ENCODE measurements at regions not wholly inside any gene's neighbourhood (a gene's known extent, or its start where the extent isn't known, plus 50 kb on each side); places are given as distances from the start of the nearest gene placed in this dataset.

DNA sequence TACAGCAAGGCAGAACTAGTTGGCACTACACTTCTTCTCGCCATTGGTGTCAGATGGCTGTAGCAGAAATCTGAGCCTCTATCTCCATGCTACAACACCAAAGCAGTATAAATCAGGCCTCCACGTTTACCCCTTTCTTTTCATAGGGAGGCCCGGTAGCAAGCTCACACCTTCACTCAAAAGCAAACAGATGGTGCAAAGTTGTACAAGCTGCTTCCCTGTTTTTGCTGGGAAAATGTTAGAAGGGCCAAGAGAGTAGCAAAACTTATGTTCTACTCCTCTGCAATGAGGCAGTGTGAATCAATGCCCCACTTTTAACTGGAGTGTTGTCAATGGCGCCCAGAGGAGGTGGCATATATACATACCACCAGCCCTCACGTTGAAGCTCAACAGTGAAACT, 369.6 kb upstream of the NRXN1 start (continued):
- TF ChIP-seq, protein P1, sequence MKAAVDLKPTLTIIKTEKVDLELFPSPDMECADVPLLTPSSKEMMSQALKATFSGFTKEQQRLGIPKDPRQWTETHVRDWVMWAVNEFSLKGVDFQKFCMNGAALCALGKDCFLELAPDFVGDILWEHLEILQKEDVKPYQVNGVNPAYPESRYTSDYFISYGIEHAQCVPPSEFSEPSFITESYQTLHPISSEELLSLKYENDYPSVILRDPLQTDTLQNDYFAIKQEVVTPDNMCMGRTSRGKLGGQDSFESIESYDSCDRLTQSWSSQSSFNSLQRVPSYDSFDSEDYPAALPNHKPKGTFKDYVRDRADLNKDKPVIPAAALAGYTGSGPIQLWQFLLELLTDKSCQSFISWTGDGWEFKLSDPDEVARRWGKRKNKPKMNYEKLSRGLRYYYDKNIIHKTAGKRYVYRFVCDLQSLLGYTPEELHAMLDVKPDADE (IDR thresholded peaks at IDR 0.05), result no peak

DNA sequence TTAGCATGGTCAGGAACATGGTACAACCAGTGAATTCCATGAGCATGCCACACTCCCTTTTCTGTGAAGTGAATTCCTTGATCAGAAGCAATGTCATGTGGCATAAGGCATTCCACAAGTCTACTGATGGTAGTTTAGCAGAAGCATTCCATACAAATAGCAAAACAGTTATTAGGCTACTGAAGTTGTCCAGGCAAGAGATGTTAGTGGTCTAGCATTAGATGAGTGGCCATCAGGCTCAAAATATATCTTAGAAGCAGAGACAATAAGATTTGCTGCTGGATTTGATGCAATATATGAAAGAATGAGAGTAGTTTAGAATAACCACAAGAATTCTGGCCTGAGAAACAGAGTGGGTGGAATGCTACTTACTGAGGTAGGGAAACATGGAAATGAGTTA, 355.3 kb upstream of the NRXN1 start:
- no peak overlapping the region for H3K27ac Mint-ChIP-seq
- H3K4me2 ChIP-seq, result no peak overlapping the region

More for the DNA sequence above, 355.3 kb upstream of the NRXN1 start:
- peaks cover 5% of the 10 kb centered on the region; the same call in 1 of the 2 replicates for H3K9me2 ChIP-seq (ENCODE audit: insufficient read depth)
- H3K4me3 ChIP-seq, result no peak overlapping the region
- no peaks in the 10 kb centered on the region for H3K4me1 Mint-ChIP-seq
- DNase-seq (ENCODE audit: low spot score) (no peak), ATAC-seq (no peak)
- H3K9me3 Mint-ChIP-seq, result no peaks in the 10 kb centered on the region
- no peaks in the 10 kb centered on the region for H3K36me3 ChIP-seq (ENCODE audit: insufficient read depth)
- TF ChIP-seq POLR2AphosphoS5 (IDR thresholded peaks at IDR 0.05; ENCODE audit: low read depth) (no peak), CREB1 (CRISPR knock-in tag; IDR thresholded peaks at IDR 0.05; ENCODE audit: low read depth) (no peak), EZH2phosphoT487 (IDR thresholded peaks at IDR 0.05; ENCODE audit: unreplicated experiment) (no peak), ZNF462 (CRISPR knock-in tag; IDR thresholded peaks at IDR 0.05) (no peak), ZNF331 (CRISPR knock-in tag; IDR thresholded peaks at IDR 0.05; ENCODE audit: low read depth) (no peak), ZNF114 (CRISPR knock-in tag; IDR thresholded peaks at IDR 0.05) (no peak), STAT1 (IDR thresholded peaks at IDR 0.05; ENCODE audit: unreplicated experiment) (no peak), REST (IDR thresholded peaks at IDR 0.05; ENCODE audit: unreplicated experiment) (no peak), JUNB (IDR thresholded peaks at IDR 0.05; ENCODE audit: unreplicated experiment) (no peak)
- TF ChIP-seq, protein P2, sequence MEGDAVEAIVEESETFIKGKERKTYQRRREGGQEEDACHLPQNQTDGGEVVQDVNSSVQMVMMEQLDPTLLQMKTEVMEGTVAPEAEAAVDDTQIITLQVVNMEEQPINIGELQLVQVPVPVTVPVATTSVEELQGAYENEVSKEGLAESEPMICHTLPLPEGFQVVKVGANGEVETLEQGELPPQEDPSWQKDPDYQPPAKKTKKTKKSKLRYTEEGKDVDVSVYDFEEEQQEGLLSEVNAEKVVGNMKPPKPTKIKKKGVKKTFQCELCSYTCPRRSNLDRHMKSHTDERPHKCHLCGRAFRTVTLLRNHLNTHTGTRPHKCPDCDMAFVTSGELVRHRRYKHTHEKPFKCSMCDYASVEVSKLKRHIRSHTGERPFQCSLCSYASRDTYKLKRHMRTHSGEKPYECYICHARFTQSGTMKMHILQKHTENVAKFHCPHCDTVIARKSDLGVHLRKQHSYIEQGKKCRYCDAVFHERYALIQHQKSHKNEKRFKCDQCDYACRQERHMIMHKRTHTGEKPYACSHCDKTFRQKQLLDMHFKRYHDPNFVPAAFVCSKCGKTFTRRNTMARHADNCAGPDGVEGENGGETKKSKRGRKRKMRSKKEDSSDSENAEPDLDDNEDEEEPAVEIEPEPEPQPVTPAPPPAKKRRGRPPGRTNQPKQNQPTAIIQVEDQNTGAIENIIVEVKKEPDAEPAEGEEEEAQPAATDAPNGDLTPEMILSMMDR (conservative IDR thresholded peaks at IDR 0.05; ENCODE audit: low read depth in 2 of 2), result no peak
- TF ChIP-seq, protein P1 (IDR thresholded peaks at IDR 0.05), result no peak
- H3K27ac ChIP-seq (ENCODE audit: low read depth), result no peak overlapping the region
- no peaks in the 10 kb centered on the region for H3K27me3 Mint-ChIP-seq (ENCODE audit: insufficient read depth, low read depth, poor library complexity)
- H3F3A ChIP-seq (replicated peaks; ENCODE audit: low read depth), result no peaks in the 10 kb centered on the region
- no peaks in the 10 kb centered on the region for H3K4me1 ChIP-seq (ENCODE audit: insufficient read depth)
- H3K79me2 ChIP-seq (replicated peaks; ENCODE audit: insufficient read depth), result no peaks in the 10 kb centered on the region
- H4K20me1 ChIP-seq (replicated peaks; ENCODE audit: insufficient read depth), result no peaks in the 10 kb centered on the region
- H2AFZ ChIP-seq, result no peak overlapping the region
- H3K36me3 Mint-ChIP-seq (ENCODE audit: low read depth), result no peaks in the 10 kb centered on the region
- H3K27me3 ChIP-seq (ENCODE audit: insufficient read depth), result no peaks in the 10 kb centered on the region
- H3K4me3 Mint-ChIP-seq, result no peak overlapping the region

Data from GM23338 (cell line).